GM19397 (cell line): ENCODE measurements at regions not wholly inside any gene's neighbourhood (a gene's known extent, or its start where the extent isn't known, plus 50 kb on each side); places are given as distances from the start of the nearest gene placed in this dataset.
"Not testable (repeated sequence)": the region's sequence is repeated elsewhere in the genome, so short reads cannot be mapped to it uniquely, and the experiment has no call there.

Experiments
- ATAC-seq: cut with Tn5 transposase; IDR thresholded peaks from one replicate; pipeline ENCODE4 v1.9.1; 2021; ENCODE audit warnings: mild to moderate bottlenecking, moderate library complexity; ENCODE audit not compliant: unreplicated experiment

GRCh38 chr12:131386781-131387180 is 324.1 kb upstream of the SFSWAP start:
- ATAC-seq: no peak

GRCh38 chr12:131387281-131388163 is 323.4 kb upstream of the SFSWAP start:
- ATAC-seq: no peak

- not testable (repeated sequence) for ATAC-seq
Observed at GRCh38 chr12:131388164-131389053, 322.5 kb upstream of the SFSWAP start.

GRCh38 chr12:131389054-131390013 is 321.6 kb upstream of the SFSWAP start:
- no peak for ATAC-seq

- ATAC-seq: no peak
Observed at GRCh38 chr12:131390412-131391334, 320.2 kb upstream of the SFSWAP start.

- no peak for ATAC-seq
Observed at GRCh38 chr12:131391399-131391798, 319.5 kb upstream of the SFSWAP start.

- ATAC-seq: not testable (repeated sequence)
Observed at GRCh38 chr12:131394752-131395151, 316.1 kb upstream of the SFSWAP start.

- ATAC-seq: not testable (repeated sequence)
Observed at GRCh38 chr12:131395209-131395684, 315.6 kb upstream of the SFSWAP start.

GRCh38 chr12:131395971-131396573 is 314.8 kb upstream of the SFSWAP start:
- ATAC-seq: no peak

GRCh38 chr12:131397493-131398181 is 313.3 kb upstream of the SFSWAP start:
- no peak for ATAC-seq

- ATAC-seq: no peak
Observed at GRCh38 chr12:131399000-131399399, 311.9 kb upstream of the SFSWAP start.

- ATAC-seq: not testable (repeated sequence)
Observed at GRCh38 chr12:131400668-131401294, 310.1 kb upstream of the SFSWAP start.

- not testable (repeated sequence) for ATAC-seq
Observed at GRCh38 chr12:131401907-131402633, 308.8 kb upstream of the SFSWAP start.

- no peak for ATAC-seq
Observed at GRCh38 chr12:131402781-131403396, 308.0 kb upstream of the SFSWAP start.

GRCh38 chr12:131403676-131404075 is 307.2 kb upstream of the SFSWAP start:
- ATAC-seq: no peak

- no peak for ATAC-seq
Observed at GRCh38 chr12:131404705-131405104, 306.2 kb upstream of the SFSWAP start.
